22Rv1 (cell line): ENCODE measurements at regions not wholly inside any gene's neighbourhood (a gene's known extent, or its start where the extent isn't known, plus 50 kb on each side); places are given as distances from the start of the nearest gene placed in this dataset.

Source experiments
- CTCF ChIP-seq: fragments of 450-650 bp; IDR thresholded peaks from 2 replicates; pipeline ENCODE4 v1.5.1; 2017; ENCODE audit warnings: mild to moderate bottlenecking
- ZFX ChIP-seq: fragments of 450-650 bp; IDR thresholded peaks from 2 replicates; pipeline ENCODE4 v1.6.1; 2017; ENCODE audit warnings: antibody characterized with exemption, borderline replicate concordance

DNA sequence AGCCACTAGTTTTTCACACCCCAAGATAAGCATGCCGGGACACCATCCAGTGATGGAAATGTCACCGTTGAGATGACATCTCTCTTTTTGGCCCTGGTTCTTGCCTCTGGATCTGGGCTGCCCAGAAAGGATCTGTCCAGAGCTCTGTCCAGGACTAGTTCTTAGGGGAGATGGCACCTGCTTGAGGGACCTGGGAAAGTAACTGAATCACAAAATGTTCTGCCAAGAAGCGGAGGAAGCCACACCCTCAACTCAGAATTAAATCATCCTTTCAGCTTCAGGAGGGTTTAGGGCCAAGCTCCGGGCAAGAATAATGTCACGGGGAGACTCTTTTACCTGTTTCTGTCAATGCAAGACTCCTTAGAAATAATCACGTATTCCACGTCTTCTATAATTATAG lies 248.6 kb downstream of the MAF start:
- no peak for TF ChIP-seq CTCF
- no peak for TF ChIP-seq ZFX
